H9 (cell line): ENCODE measurements at regions not wholly inside any gene's neighbourhood (a gene's known extent, or its start where the extent isn't known, plus 50 kb on each side); places are given as distances from the start of the nearest gene placed in this dataset.

Experiments
- DNase-seq: peaks from one replicate; pipeline ENCODE4 v3.0.0-alpha.2; 2017
- H2AFZ ChIP-seq: one replicate; pipeline ENCODE4 v1.6.1; 2013; ENCODE audit warnings: mild to moderate bottlenecking, low read length, control low read depth, moderate library complexity
- H2AK5ac ChIP-seq: 2 replicates; pipeline ENCODE4 v1.6.1; 2013; ENCODE audit warnings: low read length, control low read depth, mixed read lengths; ENCODE audit not compliant: insufficient read length
- H2BK120ac ChIP-seq: one replicate; pipeline ENCODE4 v1.6.1; 2013; ENCODE audit warnings: low read depth, mild to moderate bottlenecking, low read length, control low read depth, inconsistent platforms; ENCODE audit not compliant: poor library complexity, severe bottlenecking
- H2BK12ac ChIP-seq: 2 replicates; pipeline ENCODE4 v1.6.1; 2013; ENCODE audit warnings: low read length, control low read depth, mixed read lengths, low read depth; ENCODE audit not compliant: insufficient read length
- H2BK15ac ChIP-seq: 2 replicates; pipeline ENCODE4 v1.6.1; 2013; ENCODE audit warnings: low read depth, low read length, control low read depth
- H2BK20ac ChIP-seq: one replicate; pipeline ENCODE4 v1.6.1; 2013; ENCODE audit warnings: low read depth, mild to moderate bottlenecking, low read length, control low read depth, inconsistent platforms; ENCODE audit not compliant: poor library complexity, severe bottlenecking
- H2BK5ac ChIP-seq: 2 replicates; pipeline ENCODE4 v1.6.1; 2013; ENCODE audit warnings: low read length, control low read depth, mixed read lengths; ENCODE audit not compliant: insufficient read length
- H3K14ac ChIP-seq: 2 replicates; pipeline ENCODE4 v1.6.1; 2013; ENCODE audit warnings: low read length, control low read depth; ENCODE audit not compliant: insufficient read depth
- H3K18ac ChIP-seq: 2 replicates; pipeline ENCODE4 v1.6.1; 2013; ENCODE audit warnings: low read depth, mild to moderate bottlenecking, mixed read lengths, low read length, control low read depth; ENCODE audit not compliant: insufficient read length
- H3K23ac ChIP-seq: 2 replicates; pipeline ENCODE4 v1.6.1; 2013; ENCODE audit warnings: low read length, control low read depth, mixed read lengths, low read depth; ENCODE audit not compliant: insufficient read length
- H3K23me2 ChIP-seq: 2 replicates; pipeline ENCODE4 v1.6.1; 2013; ENCODE audit warnings: low read depth, mild to moderate bottlenecking, mixed read lengths, low read length, control low read depth; ENCODE audit not compliant: insufficient read length, poor library complexity, severe bottlenecking
- H3K27ac ChIP-seq: 2 replicates; pipeline ENCODE4 v1.5.1; 2013; ENCODE audit warnings: low read length, control low read depth, mixed read lengths, low read depth; ENCODE audit not compliant: insufficient read length
- H3K27me3 ChIP-seq: 2 replicates; pipeline ENCODE4 v1.6.1; 2013; ENCODE audit warnings: low read length, control low read depth, inconsistent platforms; ENCODE audit not compliant: insufficient read depth
- H3K4ac ChIP-seq: 2 replicates; pipeline ENCODE4 v1.6.1; 2013; ENCODE audit warnings: low read depth, mild to moderate bottlenecking, control low read depth, inconsistent platforms, low read length, moderate library complexity
- H3K4me1 ChIP-seq: 2 replicates; pipeline ENCODE4 v1.6.1; 2013; ENCODE audit warnings: low read length, control low read depth, inconsistent platforms; ENCODE audit not compliant: insufficient read depth
- H3K4me2 ChIP-seq: 2 replicates; pipeline ENCODE4 v1.6.1; 2013; ENCODE audit warnings: low read length, control low read depth, mixed read lengths; ENCODE audit not compliant: insufficient read length, insufficient read depth
- H3K56ac ChIP-seq: 2 replicates; pipeline ENCODE4 v1.6.1; 2013; ENCODE audit warnings: low read depth, mild to moderate bottlenecking, mixed read lengths, low read length, control low read depth; ENCODE audit not compliant: insufficient read length
- H3K79me1 ChIP-seq: 2 replicates; pipeline ENCODE4 v1.6.1; 2013; ENCODE audit warnings: low read depth, mild to moderate bottlenecking, moderate library complexity, low read length, control low read depth, inconsistent platforms; ENCODE audit not compliant: insufficient read depth, poor library complexity, severe bottlenecking
- H3K79me2 ChIP-seq: 2 replicates; pipeline ENCODE4 v1.6.1; 2013; ENCODE audit warnings: low read length, control low read depth, inconsistent platforms; ENCODE audit not compliant: insufficient read depth
- H3K9ac ChIP-seq: 2 replicates; pipeline ENCODE4 v1.6.1; 2013; ENCODE audit warnings: low read length, control low read depth, mixed read lengths; ENCODE audit not compliant: insufficient read length; ENCODE audit errors: extremely low read depth
- H3K9me3 ChIP-seq: one replicate; pipeline ENCODE4 v1.6.1; 2013; ENCODE audit warnings: low read depth, low read length, inconsistent platforms; ENCODE audit not compliant: control insufficient read depth
- H3T11ph ChIP-seq: one replicate; pipeline ENCODE4 v1.6.1; 2013; ENCODE audit warnings: mild to moderate bottlenecking, low read length, control low read depth, inconsistent platforms
- H4K20me1 ChIP-seq: one replicate; pipeline ENCODE4 v1.6.1; 2013; ENCODE audit not compliant: control insufficient read depth, insufficient read length, insufficient read depth
- H4K5ac ChIP-seq: 2 replicates; pipeline ENCODE4 v1.6.1; 2013; ENCODE audit warnings: low read depth, mild to moderate bottlenecking, mixed read lengths, low read length, control low read depth; ENCODE audit not compliant: insufficient read length
- H4K8ac ChIP-seq: replicated peaks from 2 replicates; pipeline ENCODE4 v1.6.1; 2013; ENCODE audit warnings: low read length, control low read depth, mixed read lengths, low read depth; ENCODE audit not compliant: insufficient read length
- H4K91ac ChIP-seq: 2 replicates; pipeline ENCODE4 v1.6.1; 2013; ENCODE audit warnings: low read depth, mild to moderate bottlenecking, moderate library complexity, mixed read lengths, low read length, control low read depth; ENCODE audit not compliant: insufficient read length
- H3K27ac Mint-ChIP-seq, 3 experiments: 2 replicates in 2 of 3; 3 replicates in 1 of 3; pipeline ENCODE4 v1.8.0; 2020 to 2021; ENCODE audit warnings: mixed read lengths in 3 of 3, mild to moderate bottlenecking in 1 of 3, moderate library complexity in 1 of 3
- H3K27me3 Mint-ChIP-seq: 2 replicates; pipeline ENCODE4 v1.8.0; 2021; ENCODE audit warnings: low read depth, mild to moderate bottlenecking, moderate library complexity, mixed read lengths
- H3K36me3 Mint-ChIP-seq, 3 experiments: 2 replicates in 2 of 3; 3 replicates in 1 of 3; pipeline ENCODE4 v1.8.0; 2020 to 2021; ENCODE audit warnings: low read depth in 3 of 3, mixed read lengths in 3 of 3; ENCODE audit not compliant: insufficient read depth in 1 of 3
- H3K4me1 Mint-ChIP-seq, 2 experiments: 2 replicates each; pipeline ENCODE4 v1.8.0; 2020; ENCODE audit warnings: mixed read lengths in 2 of 2
- H3K4me3 Mint-ChIP-seq, 2 experiments: 2 replicates in 1 of 2; 3 replicates in 1 of 2; pipeline ENCODE4 v1.8.0; 2020 to 2021; ENCODE audit warnings: mild to moderate bottlenecking in 2 of 2, mixed read lengths in 2 of 2, moderate library complexity in 1 of 2
- H3K9me3 Mint-ChIP-seq, 2 experiments: 2 replicates in 1 of 2; 3 replicates in 1 of 2; pipeline ENCODE4 v1.8.0; 2020; ENCODE audit warnings: mild to moderate bottlenecking in 2 of 2, mixed read lengths in 2 of 2, moderate library complexity in 1 of 2
- WGBS: extraction: QIAGEN DNeasy Blood & Tissue Kit; methylation state at CpG from one replicate; pipeline ENCODE4 v1.1.7; 2013; ENCODE audit warnings: missing lambda C conversion rate, low lambda C conversion rate, mixed read lengths; ENCODE audit not compliant: insufficient read length; ENCODE audit errors: extremely low coverage; 5-methylcytosine and 5-hydroxymethylcytosine counted together
- TF ChIP-seq, protein P1 (sequence below): fragments of 200-600 bp; sonication (generic); conservative IDR thresholded peaks from 3 replicates; pipeline ENCODE4 v1.8.0; 2021; ENCODE audit warnings: antibody characterized with exemption, mild to moderate bottlenecking

GRCh38 chr1:214983126-214983869, 99.2 kb upstream of the KCNK2 start:
- Histone ChIP-seq H4K20me1 (no peaks in the 10 kb centered on the region), H3K23ac (no peak overlapping the region), H3K27ac (no peak overlapping the region), H3T11ph (no peak overlapping the region), H3K79me1 (no peaks in the 10 kb centered on the region), H2AK5ac (no peak overlapping the region), H2BK20ac (no peak overlapping the region), H2BK15ac (no peak overlapping the region), H4K91ac (no peak overlapping the region), H2BK12ac (no peak overlapping the region), H2AFZ (no peak overlapping the region), H3K14ac (no peak overlapping the region), H4K8ac (no peak overlapping the region), H3K4me2 (no peak overlapping the region), H3K56ac (no peak overlapping the region), H3K4ac (no peak overlapping the region), H3K18ac (no peak overlapping the region), H3K23me2 (no peaks in the 10 kb centered on the region), H3K27me3 (no peaks in the 10 kb centered on the region), H2BK120ac (no peak overlapping the region), H3K79me2 (no peaks in the 10 kb centered on the region), H3K9ac (no peak overlapping the region), H2BK5ac (no peak overlapping the region), H3K9me3 (no peaks in the 10 kb centered on the region), H3K4me1 (no peaks in the 10 kb centered on the region), H4K5ac (no peak overlapping the region)
- H3K36me3 Mint-ChIP-seq, result peaks cover 0 to 11% (median 2%) of the 10 kb centered on the region in 3 experiments; a peak in 3 of 7 replicates
- TF ChIP-seq, protein P1, sequence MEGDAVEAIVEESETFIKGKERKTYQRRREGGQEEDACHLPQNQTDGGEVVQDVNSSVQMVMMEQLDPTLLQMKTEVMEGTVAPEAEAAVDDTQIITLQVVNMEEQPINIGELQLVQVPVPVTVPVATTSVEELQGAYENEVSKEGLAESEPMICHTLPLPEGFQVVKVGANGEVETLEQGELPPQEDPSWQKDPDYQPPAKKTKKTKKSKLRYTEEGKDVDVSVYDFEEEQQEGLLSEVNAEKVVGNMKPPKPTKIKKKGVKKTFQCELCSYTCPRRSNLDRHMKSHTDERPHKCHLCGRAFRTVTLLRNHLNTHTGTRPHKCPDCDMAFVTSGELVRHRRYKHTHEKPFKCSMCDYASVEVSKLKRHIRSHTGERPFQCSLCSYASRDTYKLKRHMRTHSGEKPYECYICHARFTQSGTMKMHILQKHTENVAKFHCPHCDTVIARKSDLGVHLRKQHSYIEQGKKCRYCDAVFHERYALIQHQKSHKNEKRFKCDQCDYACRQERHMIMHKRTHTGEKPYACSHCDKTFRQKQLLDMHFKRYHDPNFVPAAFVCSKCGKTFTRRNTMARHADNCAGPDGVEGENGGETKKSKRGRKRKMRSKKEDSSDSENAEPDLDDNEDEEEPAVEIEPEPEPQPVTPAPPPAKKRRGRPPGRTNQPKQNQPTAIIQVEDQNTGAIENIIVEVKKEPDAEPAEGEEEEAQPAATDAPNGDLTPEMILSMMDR, result no peak
- no peak overlapping the region for H3K4me3 Mint-ChIP-seq
- H3K9me3 Mint-ChIP-seq, result peaks cover 5 to 8% of the 10 kb centered on the region in 2 experiments; a peak in 3 of 5 replicates
- no peaks in the 10 kb centered on the region for H3K4me1 Mint-ChIP-seq
- no CpG with 5 or more reads among the region's 3 CpGs for WGBS
- no peak overlapping the region for H3K27ac Mint-ChIP-seq
- no peaks in the 10 kb centered on the region for H3K27me3 Mint-ChIP-seq
- no peak for DNase-seq
